HEK293 (cell line): ENCODE measurements at regions not wholly inside any gene's neighbourhood (a gene's known extent, or its start where the extent isn't known, plus 50 kb on each side); places are given as distances from the start of the nearest gene placed in this dataset.

Experiments used
- CTCF ChIA-PET: fragments of 350-600 bp; formaldehyde crosslinking; extraction: SDS; loops from one replicate; lab custom pipeline; 2021; ENCODE audit warnings: antibody characterized with exemption; lab: Yijun Ruan, JAX
- POLR2A ChIA-PET: fragments of 300-600 bp; formaldehyde crosslinking; extraction: SDS; loops from one replicate; lab custom pipeline; 2020; ENCODE audit warnings: antibody characterized with exemption, inconsistent platforms; lab: Yijun Ruan, JAX
- H3K27ac ChIP-seq: fragments of 200-500 bp; sonication (Bioruptor generic); 2 replicates; pipeline ENCODE4 v1.5.1; 2014; ENCODE audit warnings: low read depth, low read length, control low read depth, inconsistent platforms; ENCODE audit errors: extremely low read depth
- H3K36me3 ChIP-seq, 2 experiments: fragments of 200-500 bp in 1 of 2; sonication (Bioruptor generic) in 1 of 2; 1 replicate in 1 of 2; 2 replicates in 1 of 2; pipeline ENCODE4 v1.5.1; 2014 to 2017; ENCODE audit warnings: inconsistent platforms in 2 of 2, low read length in 2 of 2; ENCODE audit not compliant: control insufficient read depth in 2 of 2, insufficient read depth in 1 of 2
- H3K4me1 ChIP-seq: fragments of 200-500 bp; sonication (Bioruptor generic); 2 replicates; pipeline ENCODE4 v1.5.1; 2014; ENCODE audit warnings: mild to moderate bottlenecking, low read length, inconsistent platforms; ENCODE audit not compliant: control insufficient read depth, insufficient read depth
- H3K4me3 ChIP-seq: 2 replicates; pipeline ENCODE4 v1.5.1; 2011; ENCODE audit warnings: low read depth, mild to moderate bottlenecking, control low read depth, low read length, moderate library complexity
- H3K9me3 ChIP-seq: fragments of 200-500 bp; sonication (Bioruptor generic); 2 replicates; pipeline ENCODE4 v1.5.1; 2014; ENCODE audit warnings: low read depth, low read length, inconsistent platforms; ENCODE audit not compliant: control insufficient read depth, insufficient read depth
- GLI2 ChIP-seq: fragments of 450-650 bp; formaldehyde crosslinking; IDR thresholded peaks from 2 replicates; pipeline ENCODE4; 2017; ENCODE audit warnings: missing biosample characterization, missing genetic modification characterization, low read depth, borderline replicate concordance
- HIC1 ChIP-seq: fragments of 450-650 bp; formaldehyde crosslinking; IDR thresholded peaks from 2 replicates; pipeline ENCODE4 v1.5.1; 2016; ENCODE audit warnings: missing biosample characterization, missing genetic modification characterization
- KLF1 ChIP-seq: fragments of 450-650 bp; formaldehyde crosslinking; IDR thresholded peaks from 2 replicates; pipeline ENCODE4 v1.5.1; 2016; ENCODE audit warnings: missing biosample characterization, missing genetic modification characterization
- SALL2 ChIP-seq: fragments of 450-650 bp; formaldehyde crosslinking; IDR thresholded peaks from 2 replicates; pipeline ENCODE4 v1.5.0; 2017; ENCODE audit warnings: missing biosample characterization, mild to moderate bottlenecking, missing genetic modification characterization, borderline replicate concordance
- ZBTB49 ChIP-seq: fragments of 450-650 bp; formaldehyde crosslinking; IDR thresholded peaks from 2 replicates; pipeline ENCODE4 v1.5.1; 2016; ENCODE audit warnings: missing biosample characterization, missing genetic modification characterization, low read depth
- ZNF121 ChIP-seq: fragments of 450-650 bp; formaldehyde crosslinking; IDR thresholded peaks from 2 replicates; pipeline ENCODE4 v1.5.1; 2016; ENCODE audit warnings: missing biosample characterization, missing genetic modification characterization
- ZNF2 ChIP-seq: fragments of 450-650 bp; formaldehyde crosslinking; IDR thresholded peaks from 2 replicates; pipeline ENCODE4 v1.5.1; 2016; ENCODE audit warnings: missing biosample characterization, missing genetic modification characterization
- ZNF248 ChIP-seq: fragments of 450-650 bp; formaldehyde crosslinking; IDR thresholded peaks from 2 replicates; pipeline ENCODE4 v1.5.1; 2017; ENCODE audit warnings: missing biosample characterization, missing genetic modification characterization
- ZNF26 ChIP-seq: fragments of 450-650 bp; formaldehyde crosslinking; IDR thresholded peaks from 2 replicates; pipeline ENCODE4 v1.5.1; 2016; ENCODE audit warnings: missing biosample characterization, missing genetic modification characterization
- ZNF274 ChIP-seq, 2 experiments: fragments of 200-500 bp in 1 of 2; fragments of 450-650 bp in 1 of 2; sonication (Bioruptor generic) in 1 of 2; formaldehyde crosslinking in 1 of 2; IDR thresholded peaks; 2 replicates each; pipeline versions ENCODE4 v1.5.1 to v1.6.1; 2014 to 2016; ENCODE audit warnings: borderline replicate concordance in 1 of 2, inconsistent platforms in 1 of 2, low read length in 1 of 2, missing biosample characterization in 1 of 2, missing genetic modification characterization in 1 of 2
- ZNF398 ChIP-seq: fragments of 450-650 bp; formaldehyde crosslinking; IDR thresholded peaks from 2 replicates; pipeline ENCODE4 v1.5.1; 2017; ENCODE audit warnings: missing biosample characterization, missing genetic modification characterization
- ZNF521 ChIP-seq: fragments of 450-650 bp; formaldehyde crosslinking; IDR thresholded peaks from 2 replicates; pipeline ENCODE4 v1.5.1; 2017; ENCODE audit warnings: missing biosample characterization, mild to moderate bottlenecking, missing genetic modification characterization
- ZNF544 ChIP-seq: fragments of 450-650 bp; formaldehyde crosslinking; IDR thresholded peaks from 2 replicates; pipeline ENCODE4 v1.5.0; 2017; ENCODE audit warnings: missing biosample characterization, missing genetic modification characterization

GRCh38 chr20:58096880-58097423 is 131.5 kb downstream of the ANKRD60 start:
- H3K27ac ChIP-seq: no peak overlapping the region
- POLR2A ChIA-PET: no interaction called here
- CTCF ChIA-PET: interaction anchor here (0.6 to 3.0 kb wide), 4 partner anchors 10 to 31 kb away, joined by 3 to 15 read pairs (median 8); no protein-coding TSS in a partner anchor

More at GRCh38 chr20:58096880-58097423, 131.5 kb downstream of the ANKRD60 start:
- Histone ChIP-seq H3K9me3 (no peaks in the 10 kb centered on the region), H3K36me3 (no peaks in the 10 kb centered on the region), H3K4me1 (no peaks in the 10 kb centered on the region), H3K4me3 (no peak overlapping the region)
- no peak for TF ChIP-seq ZNF274 (IDR thresholded peaks at IDR 0.05; ENCODE audit: low read length)
- TF ChIP-seq ZNF274 (tag by site-specific recombination; IDR thresholded peaks at IDR 0.05; ENCODE audit: borderline replicate concordance): no peak
- TF ChIP-seq ZNF2 (tag by site-specific recombination): no peak
- no peak for TF ChIP-seq ZNF248 (tag by site-specific recombination)
- no peak for TF ChIP-seq ZNF398 (tag by site-specific recombination)
- no peak for TF ChIP-seq ZNF26 (tag by site-specific recombination)
- no peak for TF ChIP-seq GLI2
- no peak for TF ChIP-seq HIC1 (tag by site-specific recombination)
- no peak for TF ChIP-seq ZNF521
- TF ChIP-seq ZNF121 (tag by site-specific recombination): no peak
- no peak for TF ChIP-seq ZNF544 (tag by site-specific recombination)
- TF ChIP-seq ZBTB49 (tag by site-specific recombination): no peak
- TF ChIP-seq SALL2: no peak
- no peak for TF ChIP-seq KLF1
